Stimulated activated CD4-positive, alpha-beta T cell treated with anti-CD3 and anti-CD28 coated beads, Interleukin-15, amount 100 ng/mL, for 1 hour (primary cell): ENCODE measurements at regions not wholly inside any gene's neighbourhood (a gene's known extent, or its start where the extent isn't known, plus 50 kb on each side); places are given as distances from the start of the nearest gene placed in this dataset.

Source experiments
- DNase-seq, 2 donors: peaks; one replicate each; pipeline ENCODE4 v3.0.0-alpha.2; 2020; ENCODE audit warnings: low read depth in 1 of 2, low spot score in 1 of 2

DNA sequence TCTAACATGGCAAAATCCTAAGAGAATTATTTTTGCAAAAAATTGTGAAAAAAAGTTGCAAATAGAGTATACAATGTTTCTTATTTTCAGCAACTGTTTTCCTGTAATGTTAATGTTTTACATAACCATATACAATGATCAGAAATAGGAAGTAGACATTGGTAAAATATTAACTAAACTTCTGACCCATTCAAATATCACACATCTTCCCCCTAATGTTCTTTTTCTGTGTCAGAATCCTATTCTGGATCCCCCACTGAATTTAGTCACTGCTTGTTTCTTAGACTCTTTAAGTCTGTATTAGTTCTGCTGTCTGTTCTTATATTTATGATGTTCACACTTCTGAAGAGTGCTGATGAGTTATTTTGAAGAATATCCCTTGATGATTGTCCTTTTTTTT lies 62.0 kb downstream of the HFE start:
- DNase-seq, result no peak

DNA sequence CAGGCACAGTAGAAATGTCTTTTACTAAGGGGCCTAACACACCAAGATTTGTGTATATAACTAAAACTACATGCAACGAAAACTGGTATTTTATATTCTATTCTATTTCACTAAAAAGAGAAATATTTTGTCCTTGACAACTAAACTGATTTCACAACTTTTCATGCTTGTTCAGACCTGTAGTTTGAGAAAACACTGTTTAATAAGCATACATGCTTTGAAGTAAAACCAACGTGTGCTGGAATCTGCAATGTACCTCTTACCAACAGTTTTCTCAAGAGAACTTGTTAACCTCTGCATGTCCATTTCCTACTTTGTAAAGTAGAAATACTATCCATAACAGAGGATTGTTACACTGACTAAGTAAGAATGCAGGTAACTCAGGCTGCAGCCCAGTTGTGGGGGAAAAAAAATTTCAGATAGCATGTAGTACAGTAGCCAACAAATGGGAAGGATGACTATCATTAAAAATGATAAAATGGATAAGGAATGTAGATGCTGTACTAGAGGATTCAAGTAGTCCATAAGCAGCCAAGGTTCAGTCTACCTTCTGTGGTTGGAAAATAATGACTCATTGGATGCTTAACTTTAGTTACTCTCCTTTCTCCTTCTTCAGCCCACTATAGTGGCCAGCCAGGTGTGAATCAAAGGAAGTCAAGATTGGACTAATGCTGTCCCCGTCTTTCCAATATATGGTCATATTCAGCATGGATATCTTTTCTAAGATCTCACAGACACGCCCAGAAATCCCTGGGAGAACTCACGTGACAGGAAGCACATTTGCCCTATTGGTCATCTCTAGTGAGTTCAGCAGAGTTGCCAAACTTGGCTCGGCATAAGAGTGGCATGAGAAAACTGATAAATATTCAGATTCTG lies 65.2 kb downstream of the HFE start:
- no peak for DNase-seq

DNA sequence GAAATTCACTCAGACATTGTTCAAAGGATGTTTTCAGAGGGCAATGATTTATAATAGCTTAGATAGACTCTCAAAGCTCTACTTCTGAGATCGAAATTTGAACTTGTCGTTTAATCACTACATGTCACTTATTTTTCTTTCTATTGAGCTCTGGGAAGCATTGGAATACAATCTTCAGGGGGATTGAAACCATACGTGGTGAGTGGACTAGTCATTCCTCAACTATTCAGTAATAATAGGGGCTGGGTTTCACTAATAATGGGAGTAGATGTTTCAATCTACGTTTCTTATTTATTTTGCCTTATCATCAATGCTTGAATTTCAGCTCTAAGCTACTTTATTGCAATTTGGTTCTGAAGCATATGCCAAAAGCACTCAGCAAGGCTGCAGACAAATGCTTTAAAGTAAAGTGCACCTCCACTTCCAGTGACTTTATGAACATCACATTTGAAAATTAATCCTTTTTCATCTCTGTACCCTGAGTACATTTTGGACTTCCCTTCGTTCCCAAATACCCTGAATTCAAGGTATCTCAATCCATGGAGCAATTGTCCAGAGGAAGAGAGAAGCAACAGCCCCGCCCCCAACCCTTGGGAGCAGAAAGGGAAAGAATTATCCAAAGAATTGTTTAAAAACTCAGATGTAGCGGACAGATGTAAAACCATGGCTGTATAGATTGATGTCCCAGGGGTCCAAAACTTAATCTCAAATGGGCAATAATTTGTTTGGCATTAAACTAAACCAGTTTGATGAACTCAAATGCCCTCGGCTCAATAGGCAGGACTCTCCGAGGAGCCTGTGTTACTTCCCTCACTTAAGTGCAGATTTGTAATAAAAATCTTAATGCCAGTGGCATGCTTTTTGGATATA lies 68.1 kb downstream of the HFE start:
- DNase-seq, result no peak

DNA sequence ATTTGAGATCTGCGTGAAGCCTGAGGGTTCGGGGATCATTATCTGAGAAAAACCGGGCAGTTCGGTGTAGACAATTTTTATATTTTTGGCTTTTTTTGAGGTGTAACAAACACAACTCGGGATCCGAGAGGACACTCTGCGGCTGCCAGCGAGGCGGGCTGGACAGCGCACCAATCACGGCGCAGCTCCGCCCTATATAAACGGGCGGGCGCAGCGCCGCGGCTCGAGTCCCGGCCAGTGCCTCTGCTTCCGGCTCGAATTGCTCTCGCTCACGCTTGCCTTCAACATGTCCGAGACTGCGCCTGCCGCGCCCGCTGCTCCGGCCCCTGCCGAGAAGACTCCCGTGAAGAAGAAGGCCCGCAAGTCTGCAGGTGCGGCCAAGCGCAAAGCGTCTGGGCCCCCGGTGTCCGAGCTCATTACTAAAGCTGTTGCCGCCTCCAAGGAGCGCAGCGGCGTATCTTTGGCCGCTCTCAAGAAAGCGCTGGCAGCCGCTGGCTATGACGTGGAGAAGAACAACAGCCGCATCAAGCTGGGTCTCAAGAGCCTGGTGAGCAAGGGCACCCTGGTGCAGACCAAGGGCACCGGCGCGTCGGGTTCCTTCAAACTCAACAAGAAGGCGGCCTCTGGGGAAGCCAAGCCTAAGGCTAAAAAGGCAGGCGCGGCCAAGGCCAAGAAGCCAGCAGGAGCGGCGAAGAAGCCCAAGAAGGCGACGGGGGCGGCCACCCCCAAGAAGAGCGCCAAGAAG lies 69.0 kb downstream of the HFE start:
- peak; percentile 69 to 79 for DNase-seq

- DNase-seq, result peak; percentile 18 to 27
Observed at GRCh38 chr6:26156850-26157250, 69.6 kb downstream of the HFE start.

DNA sequence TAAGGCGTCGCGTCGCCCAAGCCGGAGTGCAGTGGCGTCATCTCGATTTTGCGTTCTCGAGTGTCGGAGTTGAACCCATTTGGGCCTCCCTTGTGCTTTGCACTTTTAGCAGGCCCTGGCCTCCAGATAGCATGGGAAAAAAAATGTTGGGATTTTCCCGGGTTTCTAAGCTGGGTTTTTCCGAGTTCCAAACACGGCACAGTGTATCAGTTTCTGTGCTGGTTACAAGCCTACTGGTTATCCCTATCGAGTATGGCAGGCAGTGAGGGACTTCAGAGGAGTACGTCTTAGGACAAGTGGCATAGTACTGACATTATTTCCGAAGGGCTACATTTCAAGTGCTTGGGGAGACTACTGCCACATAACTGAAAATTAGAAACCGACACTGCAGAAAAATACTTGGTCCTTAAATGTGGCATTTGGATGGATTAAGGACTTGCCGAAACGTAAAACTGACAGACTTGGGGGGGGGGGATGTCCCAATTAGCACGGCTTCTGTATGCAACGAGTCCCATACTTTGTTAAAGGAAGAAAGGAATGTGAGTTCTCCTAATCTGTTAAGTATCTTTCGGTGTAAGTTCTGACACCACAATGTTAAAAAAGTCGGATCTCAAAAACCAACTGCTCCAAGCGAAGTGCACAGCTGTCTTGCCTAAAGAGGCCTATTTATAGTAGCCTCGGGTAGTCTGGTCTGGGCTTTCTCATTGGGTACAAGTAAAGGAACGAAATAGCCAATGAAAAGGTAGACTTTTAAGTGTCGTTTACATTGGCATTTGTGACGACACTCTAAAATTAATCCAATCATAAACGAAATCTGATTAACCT lies 70.2 kb downstream of the HFE start:
- peak in 1 of 2 donors; percentile 4 for DNase-seq

- DNase-seq, result peak; percentile 47 to 74
Observed at GRCh38 chr6:26158076-26158580, 70.9 kb downstream of the HFE start.

DNA sequence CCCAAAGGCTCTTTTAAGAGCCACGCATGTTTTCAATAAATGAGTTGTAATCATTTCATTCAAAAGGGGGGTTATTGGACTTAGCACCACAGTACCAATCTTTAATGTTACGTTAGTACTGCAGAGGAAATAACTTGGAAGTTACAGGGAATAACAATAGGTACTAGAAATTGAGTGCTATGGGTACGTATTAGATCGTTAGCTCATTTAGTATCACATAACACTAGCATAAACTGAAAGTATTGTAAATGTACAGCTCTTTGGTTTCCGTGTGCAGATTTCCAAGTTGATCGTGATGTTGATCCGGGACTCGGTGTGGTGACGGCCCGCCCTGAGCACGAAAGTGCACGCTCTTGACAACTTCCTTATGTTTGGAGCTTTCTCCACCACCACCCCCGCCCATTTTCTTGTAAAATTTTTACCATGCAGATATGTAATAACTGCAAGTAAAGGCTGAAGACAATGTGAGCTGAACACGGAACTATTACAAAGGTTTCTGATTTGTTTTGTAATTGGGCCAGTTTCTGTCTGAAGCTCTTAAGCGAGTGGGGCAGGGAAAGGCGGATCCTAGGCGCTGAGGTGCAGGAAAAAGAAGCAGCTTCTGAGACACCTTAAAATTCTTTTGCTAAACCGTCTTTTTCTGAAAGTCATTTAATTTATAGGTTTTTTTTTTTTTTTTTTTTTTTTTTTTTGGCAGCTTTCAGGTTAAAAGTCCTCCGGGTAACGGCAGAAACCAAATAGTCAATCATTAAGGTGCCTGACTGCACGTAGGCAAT lies 71.5 kb downstream of the HFE start:
- no peak for DNase-seq

DNA sequence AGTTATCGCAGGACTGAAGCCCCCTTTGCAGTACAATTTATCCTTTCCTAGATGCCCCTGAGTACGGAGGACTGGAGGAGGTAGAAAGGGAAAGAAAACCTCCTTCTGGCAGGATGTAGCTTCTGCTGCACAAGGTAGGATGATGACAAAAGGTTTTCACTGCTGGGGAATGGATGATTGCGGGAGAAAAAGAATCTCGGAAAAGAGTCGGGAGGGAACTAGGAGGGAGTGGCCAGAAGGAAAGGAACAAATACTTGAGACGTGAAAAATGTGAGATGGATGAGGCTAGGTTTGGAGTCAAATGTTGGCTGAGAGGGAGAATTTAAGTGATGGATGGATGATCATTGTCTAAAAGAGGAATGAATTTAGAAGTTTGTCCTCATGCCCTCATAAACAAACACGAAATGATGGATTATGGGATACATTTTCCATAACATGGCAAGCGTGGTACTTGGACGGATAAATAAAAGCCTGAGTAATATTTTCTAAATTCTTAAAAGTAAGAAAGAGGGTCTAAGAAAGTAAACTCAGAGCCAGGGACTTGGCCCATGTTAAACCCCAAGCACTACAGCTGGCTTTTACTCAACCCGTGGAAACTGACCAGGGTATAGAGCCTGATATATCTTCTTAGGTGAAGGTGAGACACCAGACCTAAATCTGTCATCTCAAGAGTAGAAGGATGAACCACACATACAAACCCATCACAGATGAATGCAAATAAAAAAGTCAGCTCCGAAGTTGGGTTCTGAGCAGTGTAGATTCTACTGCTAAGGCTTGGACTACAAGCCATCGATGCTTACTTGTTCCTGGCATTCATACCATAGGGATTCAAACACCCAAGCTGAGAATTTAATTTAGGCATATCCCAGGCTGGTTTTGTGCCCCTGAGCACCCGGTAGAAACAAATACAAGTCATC lies 72.4 kb downstream of the HFE start:
- no peak for DNase-seq

DNA sequence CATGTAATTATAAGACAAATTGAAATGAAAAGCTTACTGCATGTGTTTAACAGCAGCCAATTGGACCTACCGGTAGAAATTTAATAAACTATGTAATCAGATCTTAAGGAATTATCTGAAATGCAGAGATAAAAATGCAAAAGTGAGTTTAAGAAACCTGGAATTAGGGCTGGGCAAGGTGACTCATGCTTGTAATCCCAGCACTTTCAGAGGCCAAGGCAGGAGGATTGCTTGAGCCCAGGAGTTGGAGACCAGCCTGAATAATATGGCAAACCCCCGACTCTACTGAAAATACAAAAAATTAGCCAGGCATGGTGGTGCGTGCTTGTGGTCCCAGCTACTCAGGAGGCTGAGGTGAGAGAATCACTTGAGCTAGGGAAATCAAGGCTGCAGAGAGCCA lies 74.1 kb downstream of the HFE start:
- DNase-seq, result no peak

GRCh38 chr6:26162399-26162798 lies 75.2 kb downstream of the HFE start:
- DNase-seq, result no peak

DNA sequence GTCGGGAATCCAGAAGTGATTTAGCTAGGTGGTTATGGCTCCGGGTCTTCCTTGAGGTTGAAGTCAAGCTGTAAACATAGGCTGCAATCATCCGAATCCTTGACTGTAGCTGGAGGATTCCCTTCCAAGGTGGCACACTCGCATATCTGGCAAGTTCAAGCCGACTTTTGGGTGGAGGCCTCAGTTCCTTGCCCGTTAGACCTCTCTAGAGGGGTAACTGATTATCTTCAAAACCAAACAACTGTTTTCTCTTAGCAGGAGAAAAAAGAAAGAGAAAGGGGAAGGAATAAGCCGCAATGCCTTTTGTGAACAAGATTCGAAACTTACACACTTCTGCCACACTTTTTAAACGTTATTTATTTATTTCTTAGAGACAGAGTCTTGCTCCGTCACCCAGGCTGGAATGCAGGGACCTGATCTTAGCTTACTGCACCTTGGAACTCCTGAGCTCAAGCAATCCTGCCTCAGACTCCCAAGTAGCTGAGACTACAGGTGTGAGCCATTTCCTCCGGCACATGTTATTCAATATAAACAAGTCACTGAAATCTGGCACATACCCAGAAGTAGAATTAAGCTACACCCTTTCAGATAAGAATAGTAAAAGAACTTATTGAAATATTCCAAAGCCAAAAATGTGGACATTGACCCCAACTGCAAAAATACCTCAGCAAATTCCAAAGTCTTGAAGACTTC lies 76.3 kb downstream of the HFE start:
- DNase-seq, result no peak

GRCh38 chr6:26164120-26164505 lies 76.9 kb downstream of the HFE start:
- no peak for DNase-seq

- no peak for DNase-seq
Observed at GRCh38 chr6:26165261-26165790, 78.1 kb downstream of the HFE start.

GRCh38 chr6:26170181-26170580 lies 83.0 kb downstream of the HFE start:
- DNase-seq, result no peak

GRCh38 chr6:26170951-26171841 lies 84.0 kb downstream of the HFE start:
- no peak for DNase-seq

DNA sequence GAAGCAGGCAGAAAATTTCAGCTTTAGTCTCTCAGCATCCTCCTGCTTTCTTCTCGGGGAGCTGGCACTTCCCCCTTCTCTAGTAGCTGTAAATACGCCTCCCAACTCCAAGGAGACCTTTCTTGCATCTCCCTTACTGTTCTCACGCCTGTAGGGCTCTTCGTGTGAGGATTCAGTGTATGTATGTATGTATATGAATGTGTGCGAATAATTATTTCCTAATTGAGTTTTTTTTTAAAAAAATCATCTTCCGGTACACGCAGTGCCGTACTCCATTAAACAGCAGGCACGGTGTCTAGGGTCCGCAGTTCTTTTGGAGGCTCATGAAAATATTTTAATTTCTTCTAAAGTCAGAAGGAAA lies 85.4 kb downstream of the HFE start:
- DNase-seq, result no peak
